G401.6 (cell line): ENCODE measurements at regions not wholly inside any gene's neighbourhood (a gene's known extent, or its start where the extent isn't known, plus 50 kb on each side); places are given as distances from the start of the nearest gene placed in this dataset.
"Not testable (repeated sequence)": the region's sequence is repeated elsewhere in the genome, so short reads cannot be mapped to it uniquely, and the experiment has no call there.

Experiments
- FAIRE-seq: peaks from 2 replicates; lab custom pipeline; 2012; peaks lifted over from hg19 to GRCh38; lab: Jason Lieb, UNC

- FAIRE-seq: no peak
Observed at GRCh38 chr2:208608122-208608835, 201.7 kb downstream of the PTH2R start.

- no peak for FAIRE-seq
Observed at GRCh38 chr2:208609166-208609804, 202.7 kb downstream of the PTH2R start.

GRCh38 chr2:208615675-208616074, 209.1 kb downstream of the PTH2R start:
- FAIRE-seq: not testable (repeated sequence)

GRCh38 chr2:208618220-208618619, 211.6 kb downstream of the PTH2R start:
- no peak for FAIRE-seq

- no peak for FAIRE-seq
Observed at GRCh38 chr2:208619993-208620392, 213.4 kb downstream of the PTH2R start.

GRCh38 chr2:208620487-208620978, 213.9 kb downstream of the PTH2R start:
- no peak for FAIRE-seq

- FAIRE-seq: no peak
Observed at GRCh38 chr2:208627110-208627884, 220.7 kb downstream of the PTH2R start.

GRCh38 chr2:208627916-208628315, 221.3 kb downstream of the PTH2R start:
- no peak for FAIRE-seq

GRCh38 chr2:208638059-208638458, 231.5 kb downstream of the PTH2R start:
- FAIRE-seq: no peak

- FAIRE-seq: no peak
Observed at GRCh38 chr2:208642125-208642779, 235.7 kb downstream of the PTH2R start.

GRCh38 chr2:208643145-208643544, 236.6 kb downstream of the PTH2R start:
- FAIRE-seq: no peak

GRCh38 chr2:208645226-208645625, 238.6 kb downstream of the PTH2R start:
- FAIRE-seq: no peak

- no peak for FAIRE-seq
Observed at GRCh38 chr2:208648368-208648767, 241.8 kb downstream of the PTH2R start.

GRCh38 chr2:208653383-208653782, 246.8 kb downstream of the PTH2R start:
- no peak for FAIRE-seq

- no peak for FAIRE-seq
Observed at GRCh38 chr2:208654056-208654455, 247.5 kb downstream of the PTH2R start.

GRCh38 chr2:208657468-208657867, 250.9 kb downstream of the PTH2R start:
- no peak for FAIRE-seq

GRCh38 chr2:208669394-208669793, 262.8 kb downstream of the PTH2R start:
- no peak for FAIRE-seq

- FAIRE-seq: no peak
Observed at GRCh38 chr2:208671284-208671683, 264.7 kb downstream of the PTH2R start.

GRCh38 chr2:208671886-208672680, 265.5 kb downstream of the PTH2R start:
- FAIRE-seq: no peak

- no peak for FAIRE-seq
Observed at GRCh38 chr2:208673631-208674030, 267.0 kb downstream of the PTH2R start.

GRCh38 chr2:208674919-208675318, 268.3 kb downstream of the PTH2R start:
- FAIRE-seq: no peak

- not testable (repeated sequence) for FAIRE-seq
Observed at GRCh38 chr2:208685929-208686328, 279.3 kb downstream of the PTH2R start.
